Esophagus squamous epithelium (tissue), 4 donors: ENCODE measurements at regions not wholly inside any gene's neighbourhood (a gene's known extent, or its start where the extent isn't known, plus 50 kb on each side); places are given as distances from the start of the nearest gene placed in this dataset.

Source experiments
- CTCF ChIP-seq, 6 experiments: fragments of 450-650 bp in 4 of 6; fragments of 200-600 bp in 2 of 6; sonication (generic) in 2 of 6; IDR thresholded peaks; one replicate each; pipeline ENCODE4 v1.5.1; 2016 to 2019; ENCODE audit warnings: antibody characterized with exemption in 6 of 6, mild to moderate bottlenecking in 4 of 6, moderate library complexity in 4 of 6
- POLR2A ChIP-seq, 4 donors: fragments of 450-650 bp; IDR thresholded peaks; one replicate each; pipeline ENCODE4 v1.6.1; 2017; ENCODE audit warnings: antibody characterized with exemption in 4 of 4, mild to moderate bottlenecking in 4 of 4, moderate library complexity in 3 of 4

GRCh38 chr12:116378002-116378401, 100.5 kb upstream of the MED13L start:
- TF ChIP-seq CTCF (IDR thresholded peaks at IDR 0.05): no peak
- TF ChIP-seq POLR2A (IDR thresholded peaks at IDR 0.05): no peak
